GM23338 (cell line): ENCODE measurements at regions not wholly inside any gene's neighbourhood (a gene's known extent, or its start where the extent isn't known, plus 50 kb on each side); places are given as distances from the start of the nearest gene placed in this dataset.
"Not testable (repeated sequence)": the region's sequence is repeated elsewhere in the genome, so short reads cannot be mapped to it uniquely, and the experiment has no call there.

Experiments
- ATAC-seq: fragments of 200-7000 bp; cut with Tn5 transposase; 3 replicates; pipeline ENCODE4 v1.9.1; 2020
- DNase-seq: peaks from one replicate; pipeline ENCODE4 v3.0.0-alpha.2; 2015; ENCODE audit warnings: low spot score
- H2AFZ ChIP-seq: fragments of 200-600 bp; sonication (generic); 2 replicates; pipeline ENCODE4 v1.8.0; 2016; ENCODE audit warnings: antibody characterized with exemption, mild to moderate bottlenecking, moderate library complexity
- H3F3A ChIP-seq: fragments of 200-600 bp; sonication (generic); replicated peaks from 2 replicates; pipeline ENCODE4 v1.8.0; 2017; ENCODE audit warnings: antibody characterized with exemption, mixed run types, low read depth
- H3K27ac ChIP-seq: fragments of 200-600 bp; sonication (generic); 2 replicates; pipeline ENCODE4 v1.6.1; 2016; ENCODE audit warnings: low read depth
- H3K27me3 ChIP-seq: fragments of 200-600 bp; sonication (generic); 2 replicates; pipeline ENCODE4 v1.8.0; 2016; ENCODE audit warnings: mild to moderate bottlenecking, mixed run types, moderate library complexity; ENCODE audit not compliant: insufficient read depth
- H3K36me3 ChIP-seq: fragments of 200-600 bp; sonication (generic); 2 replicates; pipeline ENCODE4 v1.8.0; 2016; ENCODE audit warnings: mild to moderate bottlenecking; ENCODE audit not compliant: insufficient read depth
- H3K4me1 ChIP-seq: fragments of 200-600 bp; sonication (generic); 2 replicates; pipeline ENCODE4 v1.8.0; 2016; ENCODE audit warnings: mild to moderate bottlenecking, moderate library complexity; ENCODE audit not compliant: insufficient read depth
- H3K4me2 ChIP-seq: fragments of 200-600 bp; sonication (generic); 2 replicates; pipeline ENCODE4 v1.7.1; 2017; ENCODE audit warnings: mixed run types
- H3K4me3 ChIP-seq: fragments of 200-600 bp; sonication (generic); 2 replicates; pipeline ENCODE4 v1.6.1; 2016; ENCODE audit warnings: mixed run types
- H3K79me2 ChIP-seq: fragments of 200-600 bp; sonication (generic); replicated peaks from 2 replicates; pipeline ENCODE4 v1.8.0; 2017; ENCODE audit warnings: mild to moderate bottlenecking; ENCODE audit not compliant: insufficient read depth
- H3K9me2 ChIP-seq: fragments of 200-600 bp; sonication (generic); 2 replicates; pipeline ENCODE4 v1.8.0; 2017; ENCODE audit not compliant: insufficient read depth
- H4K20me1 ChIP-seq: fragments of 200-600 bp; sonication (generic); replicated peaks from 2 replicates; pipeline ENCODE4 v1.8.0; 2017; ENCODE audit warnings: mild to moderate bottlenecking; ENCODE audit not compliant: insufficient read depth
- H3K27ac Mint-ChIP-seq: 2 replicates; pipeline ENCODE4 v1.8.0; 2020; ENCODE audit warnings: inconsistent platforms, mild to moderate bottlenecking, moderate library complexity, mixed read lengths
- H3K27me3 Mint-ChIP-seq: 3 replicates; pipeline ENCODE4 v1.8.0; 2022; ENCODE audit warnings: low read depth, mild to moderate bottlenecking, moderate library complexity, mixed read lengths, inconsistent platforms; ENCODE audit not compliant: insufficient read depth, poor library complexity
- H3K36me3 Mint-ChIP-seq: 3 replicates; pipeline ENCODE4 v1.8.0; 2021; ENCODE audit warnings: low read depth, mild to moderate bottlenecking, inconsistent platforms, moderate library complexity, mixed read lengths
- H3K4me1 Mint-ChIP-seq: 3 replicates; pipeline ENCODE4 v1.8.0; 2020; ENCODE audit warnings: mild to moderate bottlenecking, inconsistent platforms, mixed read lengths
- H3K4me3 Mint-ChIP-seq: 3 replicates; pipeline ENCODE4 v1.8.0; 2021; ENCODE audit warnings: moderate library complexity, mild to moderate bottlenecking, inconsistent platforms, mixed read lengths
- H3K9me3 Mint-ChIP-seq: 3 replicates; pipeline ENCODE4 v1.8.0; 2020; ENCODE audit warnings: moderate library complexity, mild to moderate bottlenecking, inconsistent platforms, mixed read lengths

- DNase-seq, H3K27ac Mint-ChIP-seq, H2AFZ ChIP-seq, H3K4me3 Mint-ChIP-seq, H3K4me2 ChIP-seq, H3K27ac ChIP-seq, H3K4me3 ChIP-seq, H3K79me2 ChIP-seq, H3K27me3 ChIP-seq, H3K27me3 Mint-ChIP-seq, H3K9me3 Mint-ChIP-seq, H3K4me1 ChIP-seq, H3K4me1 Mint-ChIP-seq, H3K36me3 Mint-ChIP-seq, ATAC-seq, H3K36me3 ChIP-seq, H3K9me2 ChIP-seq, H4K20me1 ChIP-seq, H3F3A ChIP-seq: not testable (repeated sequence)
Measured at GRCh38 chr15:20144333-20145036, 397.1 kb downstream of the GOLGA6L6 start.

GRCh38 chr15:20142906-20143305, 398.7 kb downstream of the GOLGA6L6 start:
- ATAC-seq: not testable (repeated sequence)

DNA sequence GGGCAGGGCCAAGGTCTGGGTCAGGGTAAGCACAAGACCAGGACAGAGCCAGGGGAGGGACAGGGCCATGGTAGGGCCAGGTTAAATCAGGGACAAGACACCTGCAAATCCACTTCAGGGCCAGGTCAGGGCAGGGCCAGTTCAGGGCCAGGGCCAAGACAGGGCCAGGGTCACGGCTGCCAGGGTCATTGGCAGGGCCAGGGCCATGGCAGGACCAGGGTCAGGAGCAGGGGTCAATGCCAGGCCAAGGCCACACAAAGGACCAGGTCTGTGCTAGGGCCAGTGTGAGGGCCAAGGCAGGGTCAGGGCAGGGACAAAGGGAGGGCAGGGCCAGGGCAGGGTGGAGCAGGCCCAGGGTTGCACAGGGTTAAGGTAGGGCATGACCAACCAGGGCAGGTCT, 399.2 kb downstream of the GOLGA6L6 start:
- ATAC-seq, H3K4me3 Mint-ChIP-seq, H3K9me2 ChIP-seq, H4K20me1 ChIP-seq, H2AFZ ChIP-seq, H3K9me3 Mint-ChIP-seq, H3F3A ChIP-seq, H3K4me2 ChIP-seq, H3K27me3 ChIP-seq, DNase-seq, H3K4me3 ChIP-seq, H3K27ac ChIP-seq, H3K27me3 Mint-ChIP-seq, H3K4me1 ChIP-seq, H3K36me3 ChIP-seq, H3K36me3 Mint-ChIP-seq, H3K4me1 Mint-ChIP-seq, H3K27ac Mint-ChIP-seq, H3K79me2 ChIP-seq: not testable (repeated sequence)

More at GRCh38 chr15:20142906-20143305, 398.7 kb downstream of the GOLGA6L6 start:
- not testable (repeated sequence) for H3K9me3 Mint-ChIP-seq, H3K4me1 ChIP-seq, H3K4me2 ChIP-seq, H3K79me2 ChIP-seq, DNase-seq, H3K27ac ChIP-seq, H3K4me3 ChIP-seq, H3K36me3 Mint-ChIP-seq, H3K27me3 Mint-ChIP-seq, H3F3A ChIP-seq, H3K27ac Mint-ChIP-seq, H3K9me2 ChIP-seq, H3K27me3 ChIP-seq, H3K4me3 Mint-ChIP-seq, H3K36me3 ChIP-seq, H3K4me1 Mint-ChIP-seq, H4K20me1 ChIP-seq, H2AFZ ChIP-seq

- H3K4me3 ChIP-seq, H2AFZ ChIP-seq, H3K4me1 ChIP-seq, H3K27me3 ChIP-seq, H3K27me3 Mint-ChIP-seq, H3K79me2 ChIP-seq, H3K9me2 ChIP-seq, ATAC-seq, DNase-seq, H3K4me1 Mint-ChIP-seq, H4K20me1 ChIP-seq, H3K36me3 Mint-ChIP-seq, H3K27ac Mint-ChIP-seq, H3K9me3 Mint-ChIP-seq, H3K27ac ChIP-seq, H3K36me3 ChIP-seq, H3K4me3 Mint-ChIP-seq, H3K4me2 ChIP-seq, H3F3A ChIP-seq: not testable (repeated sequence)
Measured at GRCh38 chr15:20124668-20125067, 416.9 kb downstream of the GOLGA6L6 start.
